Endodermal cell (in vitro differentiated cells): ENCODE measurements at regions not wholly inside any gene's neighbourhood (a gene's known extent, or its start where the extent isn't known, plus 50 kb on each side); places are given as distances from the start of the nearest gene placed in this dataset.

ENCODE experiments used
- DNase-seq: peaks from one replicate; pipeline ENCODE4 v3.0.0-alpha.2; 2017
- H3K27ac ChIP-seq: 2 replicates; pipeline ENCODE4 v1.5.1; 2013; ENCODE audit warnings: mild to moderate bottlenecking, low read depth, low read length, moderate library complexity
- H3K27me3 ChIP-seq: 2 replicates; pipeline ENCODE4 v1.6.1; 2013; ENCODE audit warnings: mild to moderate bottlenecking, low read length, moderate library complexity; ENCODE audit not compliant: insufficient read depth, control insufficient read depth, poor library complexity, severe bottlenecking
- H3K36me3 ChIP-seq: 2 replicates; pipeline ENCODE4 v1.7.0; 2013; ENCODE audit warnings: mild to moderate bottlenecking, low read length, moderate library complexity; ENCODE audit not compliant: control insufficient read depth, insufficient read depth
- H3K4me1 ChIP-seq: one replicate; pipeline ENCODE4 v1.7.0; 2013; ENCODE audit warnings: low read length; ENCODE audit not compliant: control insufficient read depth, insufficient read depth
- H3K4me3 ChIP-seq: 2 replicates; pipeline ENCODE4 v1.5.1; 2013; ENCODE audit warnings: mild to moderate bottlenecking, low read length, moderate library complexity
- H3K9ac ChIP-seq: 2 replicates; pipeline ENCODE4 v1.6.1; 2013; ENCODE audit warnings: mild to moderate bottlenecking, low read length, moderate library complexity; ENCODE audit not compliant: poor library complexity, severe bottlenecking; ENCODE audit errors: extremely low read depth
- H3K9me3 ChIP-seq: 2 replicates; pipeline ENCODE4 v1.6.1; 2013; ENCODE audit warnings: mild to moderate bottlenecking, low read length, moderate library complexity; ENCODE audit not compliant: control insufficient read depth
- H3K27ac Mint-ChIP-seq: 2 replicates; pipeline ENCODE4 v1.8.0; 2020; ENCODE audit warnings: mixed read lengths
- H3K27me3 Mint-ChIP-seq: 2 replicates; pipeline ENCODE4 v1.8.0; 2021; ENCODE audit warnings: mild to moderate bottlenecking, mixed read lengths; ENCODE audit not compliant: insufficient read depth
- H3K36me3 Mint-ChIP-seq: 2 replicates; pipeline ENCODE4 v1.8.0; 2020; ENCODE audit warnings: low read depth, mixed read lengths
- H3K4me1 Mint-ChIP-seq: 2 replicates; pipeline ENCODE4 v1.8.0; 2020; ENCODE audit warnings: mixed read lengths
- H3K4me3 Mint-ChIP-seq: 2 replicates; pipeline ENCODE4 v1.8.0; 2020; ENCODE audit warnings: mild to moderate bottlenecking, moderate library complexity, mixed read lengths
- H3K9me3 Mint-ChIP-seq: 2 replicates; pipeline ENCODE4 v1.8.0; 2020; ENCODE audit warnings: mild to moderate bottlenecking, mixed read lengths
- CTCF ChIP-seq: fragments of 200-600 bp; sonication (generic); conservative IDR thresholded peaks from 2 replicates; pipeline ENCODE4 v1.5.0; 2021; ENCODE audit warnings: antibody characterized with exemption, mild to moderate bottlenecking
- WGBS, 2 experiments: methylation state at CpG; one replicate each; pipeline versions ENCODE4 v1.1.5 to v1.1.7; 2013; ENCODE audit warnings: missing lambda C conversion rate in 2 of 2, mixed read lengths in 1 of 2; ENCODE audit not compliant: insufficient coverage in 1 of 2, insufficient read length in 1 of 2; 5-methylcytosine and 5-hydroxymethylcytosine counted together

GRCh38 chr2:193824474-193824873 is 1629.7 kb upstream of the TMEFF2 start:
- Histone ChIP-seq H3K27me3 (no peaks in the 10 kb centered on the region), H3K9me3 (no peaks in the 10 kb centered on the region), H3K4me1 (no peaks in the 10 kb centered on the region), H3K27ac (no peak overlapping the region), H3K4me3 (no peak overlapping the region), H3K36me3 (no peaks in the 10 kb centered on the region), H3K9ac (no peak overlapping the region)
- no peak overlapping the region for H3K27ac Mint-ChIP-seq
- no peak for DNase-seq
- no peak for TF ChIP-seq CTCF
- H3K9me3 Mint-ChIP-seq = peaks cover 8% of the 10 kb centered on the region
- H3K4me1 Mint-ChIP-seq = no peaks in the 10 kb centered on the region
- no peak overlapping the region for H3K4me3 Mint-ChIP-seq
- H3K27me3 Mint-ChIP-seq = no peaks in the 10 kb centered on the region
- whole genome bisulfite sequencing, 2 experiments = 81 to 88% methylated on average over 1 of the region's 1 CpG
- H3K36me3 Mint-ChIP-seq = no peaks in the 10 kb centered on the region

- H3K27ac ChIP-seq = no peak overlapping the region
- Mint-ChIP-seq H3K27ac (no peak overlapping the region), H3K9me3 (peaks cover 8% of the 10 kb centered on the region), H3K4me3 (no peak overlapping the region), H3K36me3 (no peaks in the 10 kb centered on the region), H3K4me1 (no peaks in the 10 kb centered on the region), H3K27me3 (no peaks in the 10 kb centered on the region)
- H3K4me3 ChIP-seq = no peak overlapping the region
- 89 to 100% methylated on average over 2 to 5 of the region's 5 CpGs for WGBS, 2 experiments
- H3K9ac ChIP-seq = no peak overlapping the region
- TF ChIP-seq CTCF = no peak
- H3K9me3 ChIP-seq = no peaks in the 10 kb centered on the region
- no peaks in the 10 kb centered on the region for H3K36me3 ChIP-seq
- DNase-seq = no peak
- no peaks in the 10 kb centered on the region for H3K27me3 ChIP-seq
- no peaks in the 10 kb centered on the region for H3K4me1 ChIP-seq
Measured at GRCh38 chr2:193818801-193819499, 1624.2 kb upstream of the TMEFF2 start.

- Histone ChIP-seq H3K27me3 (no peaks in the 10 kb centered on the region), H3K4me1 (no peaks in the 10 kb centered on the region), H3K9me3 (no peaks in the 10 kb centered on the region), H3K9ac (no peak overlapping the region), H3K27ac (no peak overlapping the region), H3K4me3 (no peak overlapping the region), H3K36me3 (no peaks in the 10 kb centered on the region)
- H3K4me1 Mint-ChIP-seq = no peaks in the 10 kb centered on the region
- TF ChIP-seq CTCF = no peak
- no peaks in the 10 kb centered on the region for H3K36me3 Mint-ChIP-seq
- H3K9me3 Mint-ChIP-seq = peaks cover 2% of the 10 kb centered on the region
- no peak overlapping the region for H3K27ac Mint-ChIP-seq
- no peak overlapping the region for H3K4me3 Mint-ChIP-seq
- no peaks in the 10 kb centered on the region for H3K27me3 Mint-ChIP-seq
- no peak for DNase-seq
Measured at GRCh38 chr2:193816008-193816407, 1621.3 kb upstream of the TMEFF2 start.
